Kidney epithelial cell (primary cell): ENCODE measurements at regions not wholly inside any gene's neighbourhood (a gene's known extent, or its start where the extent isn't known, plus 50 kb on each side); places are given as distances from the start of the nearest gene placed in this dataset.

Source experiments
- DNase-seq: peaks from one replicate; pipeline ENCODE4 v3.0.0-alpha.2; 2010; ENCODE audit warnings: low read depth
- H3K27me3 ChIP-seq: 2 replicates; pipeline ENCODE4 v1.6.0; 2011; ENCODE audit warnings: low read length; ENCODE audit not compliant: control insufficient read depth, insufficient read depth
- H3K36me3 ChIP-seq: 2 replicates; pipeline ENCODE4 v1.5.1; 2011; ENCODE audit warnings: low read length; ENCODE audit not compliant: control insufficient read depth, insufficient read depth
- H3K4me3 ChIP-seq: 2 replicates; pipeline ENCODE4 v1.5.1; 2011; ENCODE audit warnings: low read depth, mild to moderate bottlenecking, control low read depth, low read length
- TF ChIP-seq, protein P1 (sequence below): IDR thresholded peaks from 2 replicates; pipeline ENCODE4 v1.5.1; 2011; ENCODE audit warnings: mild to moderate bottlenecking, moderate library complexity, low read length, control low read depth, inconsistent platforms; ENCODE audit not compliant: insufficient read depth, poor library complexity, severe bottlenecking

DNA sequence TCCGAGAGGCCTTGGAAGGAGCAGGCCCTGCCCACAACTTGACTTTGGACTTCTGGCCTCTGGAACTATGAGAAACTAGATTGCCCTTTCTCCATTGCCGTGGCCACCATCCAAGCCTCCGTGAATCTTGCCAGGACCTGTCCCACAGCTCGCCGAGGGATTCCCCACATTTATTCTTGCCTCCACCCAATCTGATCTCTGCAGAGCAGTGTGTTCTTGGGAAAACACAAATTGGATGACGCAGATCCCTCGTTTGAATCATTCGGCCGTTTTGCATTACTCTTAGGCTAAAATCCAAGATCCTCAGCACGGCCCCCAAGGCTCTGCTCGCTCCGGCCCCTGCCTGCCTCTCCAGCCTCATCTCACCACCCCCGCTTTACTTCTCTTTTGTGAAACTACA lies 364.2 kb downstream of the ZNF516 start:
- TF ChIP-seq, protein P1, sequence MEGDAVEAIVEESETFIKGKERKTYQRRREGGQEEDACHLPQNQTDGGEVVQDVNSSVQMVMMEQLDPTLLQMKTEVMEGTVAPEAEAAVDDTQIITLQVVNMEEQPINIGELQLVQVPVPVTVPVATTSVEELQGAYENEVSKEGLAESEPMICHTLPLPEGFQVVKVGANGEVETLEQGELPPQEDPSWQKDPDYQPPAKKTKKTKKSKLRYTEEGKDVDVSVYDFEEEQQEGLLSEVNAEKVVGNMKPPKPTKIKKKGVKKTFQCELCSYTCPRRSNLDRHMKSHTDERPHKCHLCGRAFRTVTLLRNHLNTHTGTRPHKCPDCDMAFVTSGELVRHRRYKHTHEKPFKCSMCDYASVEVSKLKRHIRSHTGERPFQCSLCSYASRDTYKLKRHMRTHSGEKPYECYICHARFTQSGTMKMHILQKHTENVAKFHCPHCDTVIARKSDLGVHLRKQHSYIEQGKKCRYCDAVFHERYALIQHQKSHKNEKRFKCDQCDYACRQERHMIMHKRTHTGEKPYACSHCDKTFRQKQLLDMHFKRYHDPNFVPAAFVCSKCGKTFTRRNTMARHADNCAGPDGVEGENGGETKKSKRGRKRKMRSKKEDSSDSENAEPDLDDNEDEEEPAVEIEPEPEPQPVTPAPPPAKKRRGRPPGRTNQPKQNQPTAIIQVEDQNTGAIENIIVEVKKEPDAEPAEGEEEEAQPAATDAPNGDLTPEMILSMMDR: no peak
- no peaks in the 10 kb centered on the region for H3K36me3 ChIP-seq
- no peak overlapping the region for H3K4me3 ChIP-seq
- no peak for DNase-seq
- no peaks in the 10 kb centered on the region for H3K27me3 ChIP-seq

DNA sequence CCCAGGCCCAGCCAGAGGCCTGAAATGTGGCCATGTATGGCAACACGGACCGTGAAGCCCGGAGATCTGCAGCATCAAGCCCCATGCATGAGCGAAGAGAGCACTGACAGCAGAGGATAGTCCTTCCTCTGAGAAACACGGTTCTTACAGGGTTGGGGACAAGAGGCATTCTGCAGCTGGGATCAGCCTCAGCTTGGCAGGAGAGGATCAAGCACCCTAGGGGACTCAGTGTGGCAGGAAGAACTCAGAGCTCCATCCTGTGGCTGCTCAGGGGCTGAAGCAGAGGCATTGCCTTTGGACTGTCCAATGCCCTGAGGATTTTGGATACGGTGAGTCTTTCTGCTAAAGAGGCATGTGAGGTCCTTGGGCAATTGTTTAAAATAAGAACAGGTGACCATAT lies 368.7 kb downstream of the ZNF516 start:
- no peak for DNase-seq
- Histone ChIP-seq H3K4me3 (no peak overlapping the region), H3K27me3 (no peaks in the 10 kb centered on the region), H3K36me3 (no peaks in the 10 kb centered on the region)
- TF ChIP-seq, protein P1: no peak

DNA sequence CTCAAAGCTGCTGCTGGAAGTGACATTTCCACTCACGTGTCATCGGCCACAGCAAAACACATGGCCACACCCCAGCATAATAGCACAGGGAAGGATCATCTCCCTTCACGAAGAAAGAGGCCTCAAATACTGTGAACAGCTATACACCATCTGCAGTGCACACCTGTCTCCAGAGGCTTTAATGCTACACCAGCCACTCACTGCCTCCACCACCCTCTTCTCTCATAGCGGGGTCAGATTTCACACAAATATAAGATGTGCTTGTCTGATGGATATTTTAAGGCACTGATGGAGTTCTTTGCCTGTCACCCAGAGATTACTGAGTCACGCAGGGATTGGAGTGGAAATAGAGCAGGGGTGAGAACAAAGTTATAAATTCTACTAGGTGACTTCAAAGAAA lies 374.0 kb downstream of the ZNF516 start:
- TF ChIP-seq, protein P1: no peak
- H3K27me3 ChIP-seq: no peaks in the 10 kb centered on the region
- no peaks in the 10 kb centered on the region for H3K36me3 ChIP-seq
- no peak overlapping the region for H3K4me3 ChIP-seq
- no peak for DNase-seq

DNA sequence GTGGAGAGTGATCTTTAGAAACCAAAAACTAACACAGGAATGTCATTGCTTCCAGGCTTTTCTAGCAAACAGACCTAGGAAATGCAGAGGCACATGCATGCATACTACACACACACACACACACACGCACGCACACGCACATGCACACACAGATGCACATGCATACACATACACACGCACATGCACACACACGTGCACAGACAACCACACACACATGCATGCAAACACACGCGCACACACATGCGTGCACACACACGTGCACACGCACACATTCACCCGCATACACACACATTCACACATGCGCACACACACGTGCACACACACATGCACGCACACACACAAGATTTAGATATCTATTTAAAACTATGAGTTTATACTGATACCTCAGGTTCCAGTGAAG lies 379.5 kb downstream of the ZNF516 start:
- DNase-seq: no peak
- H3K4me3 ChIP-seq: no peak overlapping the region
- no peaks in the 10 kb centered on the region for H3K36me3 ChIP-seq
- no peaks in the 10 kb centered on the region for H3K27me3 ChIP-seq
- TF ChIP-seq, protein P1: no peak

DNA sequence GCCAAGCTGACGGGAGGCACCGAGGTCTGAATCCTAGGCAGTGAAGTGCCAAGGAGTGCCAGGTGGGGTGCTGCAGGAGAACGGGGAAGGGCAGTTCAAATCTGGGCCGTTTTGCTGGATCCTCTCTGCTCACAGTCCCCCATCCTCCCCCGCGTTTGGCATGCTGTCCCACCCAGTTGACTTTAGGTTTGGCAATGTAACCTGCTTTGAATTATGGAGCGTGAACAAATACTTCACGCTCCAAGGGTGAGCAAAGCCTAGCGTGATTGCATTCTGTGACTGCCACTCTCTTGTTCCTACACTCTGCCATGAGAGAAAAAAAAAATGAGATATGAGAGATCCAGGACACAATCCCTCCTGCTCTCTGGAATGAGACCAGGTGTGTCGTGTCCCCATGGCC lies 381.9 kb downstream of the ZNF516 start:
- DNase-seq: no peak
- Histone ChIP-seq H3K4me3 (no peak overlapping the region), H3K27me3 (no peaks in the 10 kb centered on the region), H3K36me3 (no peaks in the 10 kb centered on the region)
- TF ChIP-seq, protein P1: no peak

DNA sequence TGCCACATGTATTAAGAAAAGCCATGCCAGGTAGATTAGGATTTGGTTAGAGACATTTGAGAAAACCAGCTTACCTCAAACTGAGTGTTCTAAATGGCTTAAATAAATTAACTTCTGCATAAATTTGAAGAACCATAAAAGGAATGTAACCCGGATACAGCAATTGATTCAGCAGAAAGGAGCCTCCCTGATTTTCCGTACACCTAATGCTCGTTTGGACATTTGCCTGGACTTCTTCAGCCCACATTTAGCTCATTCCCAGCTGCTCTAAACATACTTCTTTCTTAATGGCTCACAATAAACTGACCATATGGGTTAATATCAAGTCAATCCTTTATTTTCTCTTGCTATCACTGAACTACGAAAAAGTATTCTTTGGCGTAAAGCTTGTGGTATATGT lies 392.4 kb downstream of the ZNF516 start:
- Histone ChIP-seq H3K4me3 (no peak overlapping the region), H3K36me3 (no peaks in the 10 kb centered on the region), H3K27me3 (no peaks in the 10 kb centered on the region)
- DNase-seq: no peak
- TF ChIP-seq, protein P1: no peak
